ENCODE measurements at regions not wholly inside any gene's neighbourhood (a gene's known extent, or its start where the extent isn't known, plus 50 kb on each side); places are given as distances from the start of the nearest gene placed in this dataset.

GRCh38 chr11:127340438-127340837 is 339.9 kb upstream of the KIRREL3 start:
- TF ChIP-seq PPARA (CRISPR knock-in tag; IDR thresholded peaks at IDR 0.05; ENCODE audit: borderline replicate concordance), result no peak
- TF ChIP-seq ZFP30 (CRISPR knock-in tag; IDR thresholded peaks at IDR 0.05), result no peak
- no peak for TF ChIP-seq TOX (CRISPR knock-in tag; IDR thresholded peaks at IDR 0.05; ENCODE audit: borderline replicate concordance)
- TF ChIP-seq RARB (CRISPR knock-in tag; IDR thresholded peaks at IDR 0.05), result no peak
- TF ChIP-seq OSR1 (CRISPR knock-in tag; IDR thresholded peaks at IDR 0.05), result no peak
- no peak for TF ChIP-seq TSHZ2 (CRISPR knock-in tag; IDR thresholded peaks at IDR 0.05)
- no peak for TF ChIP-seq CREB5 (CRISPR knock-in tag; IDR thresholded peaks at IDR 0.05; ENCODE audit: low read depth)
- no peak for TF ChIP-seq CSRNP3 (CRISPR knock-in tag; IDR thresholded peaks at IDR 0.05)
- no peak for TF ChIP-seq GLIS3 (CRISPR knock-in tag; IDR thresholded peaks at IDR 0.05)
- no peak for TF ChIP-seq ESRRG (CRISPR knock-in tag; IDR thresholded peaks at IDR 0.05)
- TF ChIP-seq TCF4 (CRISPR knock-in tag; IDR thresholded peaks at IDR 0.05; ENCODE audit: borderline replicate concordance), result no peak

GRCh38 chr11:127339376-127339775 is 338.8 kb upstream of the KIRREL3 start:
- ATAC-seq, result no peak
- no peak for TF ChIP-seq ZC3H10 (CRISPR knock-in tag; IDR thresholded peaks at IDR 0.05)
- no peak for TF ChIP-seq OSR1 (CRISPR knock-in tag; IDR thresholded peaks at IDR 0.05)
- TF ChIP-seq CSRNP3 (CRISPR knock-in tag; IDR thresholded peaks at IDR 0.05), result no peak
- TF ChIP-seq ZNF70 (CRISPR knock-in tag; IDR thresholded peaks at IDR 0.05), result no peak
- TF ChIP-seq ARNTL (CRISPR knock-in tag; IDR thresholded peaks at IDR 0.05; ENCODE audit: borderline replicate concordance, low read depth), result no peak
- TF ChIP-seq GLIS3 (CRISPR knock-in tag; IDR thresholded peaks at IDR 0.05), result no peak

More at GRCh38 chr11:127340438-127340837, 339.9 kb upstream of the KIRREL3 start:
- no peak for ATAC-seq

- ATAC-seq, result no peak
Observed at GRCh38 chr11:127338380-127339259, 338.1 kb upstream of the KIRREL3 start.

More at GRCh38 chr11:127338380-127339259, 338.1 kb upstream of the KIRREL3 start:
- TF ChIP-seq ZFP30 (CRISPR knock-in tag; IDR thresholded peaks at IDR 0.05), result no peak
- no peak for TF ChIP-seq CSDC2 (CRISPR knock-in tag; IDR thresholded peaks at IDR 0.05)
- no peak for TF ChIP-seq OSR1 (CRISPR knock-in tag; IDR thresholded peaks at IDR 0.05)
- TF ChIP-seq BACH2 (CRISPR knock-in tag; IDR thresholded peaks at IDR 0.05; ENCODE audit: borderline replicate concordance), result no peak
- TF ChIP-seq TOX (CRISPR knock-in tag; IDR thresholded peaks at IDR 0.05; ENCODE audit: borderline replicate concordance), result no peak
- no peak for TF ChIP-seq ZNF8 (CRISPR knock-in tag; IDR thresholded peaks at IDR 0.05)
- TF ChIP-seq POU6F1 (CRISPR knock-in tag; IDR thresholded peaks at IDR 0.05; ENCODE audit: borderline replicate concordance, low read depth), result no peak
- no peak for TF ChIP-seq PATZ1 (CRISPR knock-in tag; IDR thresholded peaks at IDR 0.05; ENCODE audit: borderline replicate concordance)
- TF ChIP-seq ZNF565 (CRISPR knock-in tag; conservative IDR thresholded peaks at IDR 0.05; ENCODE audit: low read depth), result no peak
- TF ChIP-seq ZFP3 (CRISPR knock-in tag; IDR thresholded peaks at IDR 0.05), result no peak
- no peak for TF ChIP-seq CREB5 (CRISPR knock-in tag; IDR thresholded peaks at IDR 0.05; ENCODE audit: low read depth)
- no peak for TF ChIP-seq CSRNP3 (CRISPR knock-in tag; IDR thresholded peaks at IDR 0.05)
- no peak for TF ChIP-seq GLIS3 (CRISPR knock-in tag; IDR thresholded peaks at IDR 0.05)
